Peyer's patch (tissue), 4 donors: ENCODE measurements at regions not wholly inside any gene's neighbourhood (a gene's known extent, or its start where the extent isn't known, plus 50 kb on each side); places are given as distances from the start of the nearest gene placed in this dataset.

Source experiments
- DNase-seq, 3 donors: peaks; one replicate each; pipeline ENCODE4 v3.0.0-alpha.2; 2017 to 2019
- H3K27ac ChIP-seq, 4 donors: fragments of 200-600 bp; sonication (generic); one replicate each; pipeline ENCODE4 v1.5.1; 2016 to 2019
- H3K27me3 ChIP-seq, 2 donors: fragments of 200-600 bp; sonication (generic); one replicate each; pipeline ENCODE4 v1.5.1; 2019
- H3K36me3 ChIP-seq, 3 donors: fragments of 200-600 bp; sonication (generic); one replicate each; pipeline ENCODE4 v1.5.1; 2016 to 2019
- H3K4me1 ChIP-seq, 4 donors: fragments of 200-600 bp; sonication (generic); one replicate each; pipeline ENCODE4 v1.5.1; 2016 to 2019
- H3K4me3 ChIP-seq, 4 donors: fragments of 200-600 bp; sonication (generic); 1 replicate in 3 of 4; 2 replicates in 1 of 4; pipeline ENCODE4 v1.5.1; 2016 to 2019; ENCODE audit warnings: mild to moderate bottlenecking in 1 of 4
- H3K9me3 ChIP-seq, 4 donors: fragments of 200-600 bp; sonication (generic); one replicate each; pipeline ENCODE4 v1.5.1; 2016 to 2019; ENCODE audit warnings: mild to moderate bottlenecking in 1 of 4
- CTCF ChIP-seq, 6 experiments: fragments of 450-650 bp in 4 of 6; fragments of 200-600 bp in 2 of 6; sonication (generic) in 1 of 6; IDR thresholded peaks; one replicate each; pipeline ENCODE4 v1.5.1; 2017 to 2019; ENCODE audit warnings: antibody characterized with exemption in 6 of 6, mild to moderate bottlenecking in 3 of 6, moderate library complexity in 1 of 6
- POLR2A ChIP-seq, 2 donors: fragments of 450-650 bp; IDR thresholded peaks; one replicate each; pipeline ENCODE4 v1.5.1; 2017; ENCODE audit warnings: antibody characterized with exemption in 2 of 2, mild to moderate bottlenecking in 2 of 2, moderate library complexity in 2 of 2

DNA sequence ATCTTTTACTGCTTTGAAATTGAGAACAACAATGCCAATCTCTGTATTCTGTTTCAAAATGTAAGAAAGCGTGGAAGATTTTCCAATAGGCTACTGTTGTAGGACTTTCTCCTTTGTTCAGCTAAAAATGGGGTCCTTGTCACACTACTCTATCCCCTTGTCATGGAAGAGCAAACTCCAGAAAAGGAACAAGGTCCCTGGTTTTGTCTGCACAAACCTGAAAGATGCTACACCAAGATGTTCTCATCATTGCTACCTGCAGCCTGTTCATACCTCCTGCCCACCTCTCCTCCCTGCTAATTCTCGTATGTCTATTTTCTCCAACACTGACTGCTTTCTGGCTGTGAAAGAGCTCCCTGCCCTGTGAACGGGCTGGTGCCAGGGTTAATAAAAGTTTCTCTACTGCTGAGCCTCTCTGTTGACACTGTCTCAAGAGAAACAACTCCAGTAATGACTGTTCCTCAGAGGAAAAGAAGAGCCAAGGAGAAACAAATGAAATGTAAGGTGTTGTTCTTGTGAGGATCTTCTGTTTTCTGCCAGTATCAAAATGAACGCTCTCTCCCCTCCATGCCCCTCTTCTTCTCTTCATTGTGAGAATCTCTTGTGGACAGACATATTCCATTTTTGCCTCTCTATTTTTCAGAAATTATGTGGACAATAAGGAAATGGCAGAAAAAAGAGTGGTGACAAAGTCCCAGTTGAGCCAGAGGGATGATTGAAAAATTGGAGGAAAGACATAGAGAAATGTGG, 287.1 kb downstream of the ADGB start:
- Histone ChIP-seq H3K36me3 (no peaks in the 10 kb centered on the region), H3K9me3 (no peaks in the 10 kb centered on the region), H3K27me3 (no peaks in the 10 kb centered on the region), H3K27ac (no peak overlapping the region), H3K4me1 (peaks cover 0 to 5% (median 0%) of the 10 kb centered on the region in 4 donors), H3K4me3 (no peak overlapping the region)
- no peak for DNase-seq
- TF ChIP-seq CTCF (IDR thresholded peaks at IDR 0.05): no peak
- no peak for TF ChIP-seq POLR2A (IDR thresholded peaks at IDR 0.05)

GRCh38 chr6:146886587-146887446, 288.0 kb downstream of the ADGB start:
- Histone ChIP-seq H3K27me3 (no peaks in the 10 kb centered on the region), H3K27ac (no peak overlapping the region), H3K9me3 (no peaks in the 10 kb centered on the region), H3K36me3 (no peaks in the 10 kb centered on the region), H3K4me1 (peaks cover 0 to 5% (median 0%) of the 10 kb centered on the region in 4 donors), H3K4me3 (no peak overlapping the region)
- no peak for TF ChIP-seq CTCF (IDR thresholded peaks at IDR 0.05)
- no peak for TF ChIP-seq POLR2A (IDR thresholded peaks at IDR 0.05)
- DNase-seq: no peak

GRCh38 chr6:146887447-146888077, 288.8 kb downstream of the ADGB start:
- DNase-seq: no peak
- H3K4me1 ChIP-seq: peaks cover 0 to 5% (median 0%) of the 10 kb centered on the region in 4 donors

GRCh38 chr6:146889303-146889702, 290.5 kb downstream of the ADGB start:
- Histone ChIP-seq H3K4me1 (peaks cover 0 to 5% (median 0%) of the 10 kb centered on the region in 4 donors), H3K9me3 (no peaks in the 10 kb centered on the region), H3K36me3 (no peaks in the 10 kb centered on the region), H3K27me3 (no peaks in the 10 kb centered on the region), H3K27ac (no peak overlapping the region), H3K4me3 (no peak overlapping the region)
- TF ChIP-seq CTCF (IDR thresholded peaks at IDR 0.05): no peak
- no peak for TF ChIP-seq POLR2A (IDR thresholded peaks at IDR 0.05)
- DNase-seq: no peak

More at GRCh38 chr6:146887447-146888077, 288.8 kb downstream of the ADGB start:
- Histone ChIP-seq H3K36me3 (no peaks in the 10 kb centered on the region), H3K9me3 (no peaks in the 10 kb centered on the region), H3K27me3 (no peaks in the 10 kb centered on the region), H3K4me3 (no peak overlapping the region), H3K27ac (no peak overlapping the region)
- TF ChIP-seq CTCF (IDR thresholded peaks at IDR 0.05) (no peak), POLR2A (IDR thresholded peaks at IDR 0.05) (no peak)

DNA sequence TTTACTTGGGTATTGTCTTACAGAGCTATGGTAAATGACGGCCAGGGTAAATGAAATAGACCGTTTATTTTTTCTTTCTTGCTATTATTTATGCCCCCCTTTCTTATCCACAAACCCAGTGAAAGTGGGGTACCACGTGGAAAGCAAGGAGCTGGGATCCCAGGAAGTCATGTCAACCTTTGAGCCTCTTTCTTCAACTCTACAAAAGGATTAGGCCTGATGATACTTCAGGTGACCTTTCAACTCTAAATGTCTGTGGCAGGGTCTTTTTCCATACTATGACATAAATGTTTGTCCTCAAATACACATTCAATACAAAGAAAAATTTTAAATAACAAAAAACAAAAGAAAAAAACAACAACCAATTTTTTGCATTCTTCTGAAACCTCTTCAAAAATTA, 291.4 kb downstream of the ADGB start:
- H3K4me3 ChIP-seq: no peak overlapping the region
- no peaks in the 10 kb centered on the region for H3K9me3 ChIP-seq
- DNase-seq: no peak
- peaks cover 0 to 5% (median 0%) of the 10 kb centered on the region in 4 donors for H3K4me1 ChIP-seq
- no peak for TF ChIP-seq POLR2A (IDR thresholded peaks at IDR 0.05)
- no peak for TF ChIP-seq CTCF (IDR thresholded peaks at IDR 0.05)
- no peaks in the 10 kb centered on the region for H3K36me3 ChIP-seq
- no peak overlapping the region for H3K27ac ChIP-seq
- no peaks in the 10 kb centered on the region for H3K27me3 ChIP-seq
